GM18870 (cell line): ENCODE measurements at regions not wholly inside any gene's neighbourhood (a gene's known extent, or its start where the extent isn't known, plus 50 kb on each side); places are given as distances from the start of the nearest gene placed in this dataset.
"Not testable (repeated sequence)": the region's sequence is repeated elsewhere in the genome, so short reads cannot be mapped to it uniquely, and the experiment has no call there.

ENCODE experiments used
- ATAC-seq: cut with Tn5 transposase; IDR thresholded peaks from one replicate; pipeline ENCODE4 v1.9.1; 2021; ENCODE audit warnings: moderate library complexity; ENCODE audit not compliant: unreplicated experiment

DNA sequence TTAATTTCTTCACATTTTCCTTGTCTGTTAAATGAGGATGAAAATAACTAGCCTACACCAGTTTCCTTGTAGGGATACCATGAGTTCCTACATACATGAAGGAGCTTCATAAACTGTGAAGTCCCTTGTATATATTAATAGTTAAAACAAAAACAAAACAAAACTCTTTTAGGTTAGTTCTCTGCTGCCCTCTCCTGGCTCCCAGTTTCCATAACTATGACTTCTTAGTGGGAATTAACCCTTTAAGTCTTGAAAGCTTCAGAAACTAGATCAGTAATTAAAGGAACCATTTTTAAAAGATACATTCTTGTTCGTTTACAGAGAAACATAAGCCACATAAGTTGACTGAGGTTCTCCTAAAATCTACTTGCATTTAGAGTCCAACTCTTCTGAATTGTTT is 500.0 kb upstream of the C9orf72 start:
- ATAC-seq = no peak

GRCh38 chr9:28079677-28080076 is 506.4 kb upstream of the C9orf72 start:
- no peak for ATAC-seq

DNA sequence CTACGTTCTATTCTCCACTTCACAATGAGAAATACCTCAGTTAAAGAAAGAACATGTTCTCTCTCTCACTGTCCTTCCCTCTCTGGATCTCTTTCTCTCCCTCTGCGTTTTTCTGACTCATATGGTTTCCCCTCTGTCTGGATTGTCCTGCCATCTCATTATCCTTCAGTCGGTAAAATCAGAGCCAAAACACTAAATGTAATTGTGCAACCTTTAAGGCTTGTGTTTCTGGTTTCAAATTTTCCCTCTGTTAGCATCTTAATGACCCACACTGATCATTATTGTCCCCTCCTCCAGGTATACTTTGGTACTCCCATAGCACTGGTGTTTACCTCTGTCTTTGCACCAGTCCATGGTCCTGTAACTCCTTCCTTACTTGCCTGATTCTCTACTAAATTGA is 509.4 kb upstream of the C9orf72 start:
- ATAC-seq = no peak

DNA sequence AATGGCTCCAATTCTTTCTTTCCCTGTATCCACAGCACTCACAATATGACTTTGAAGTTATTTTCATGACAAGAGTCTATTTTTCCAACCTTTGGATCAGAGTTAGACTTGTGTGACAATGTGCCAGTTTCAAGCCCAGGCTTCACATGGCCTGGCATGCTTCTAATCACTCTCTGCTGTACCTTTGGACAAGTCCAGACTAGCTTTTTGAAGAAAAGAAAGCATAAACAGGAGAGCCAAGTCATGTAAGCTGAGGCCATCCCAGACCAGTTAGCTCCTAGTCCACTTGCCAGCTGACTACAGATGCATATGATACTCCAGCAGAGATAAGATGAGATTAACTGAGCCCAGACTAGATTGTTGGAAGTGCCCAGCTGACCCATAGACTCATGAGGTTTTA is 513.6 kb upstream of the C9orf72 start:
- ATAC-seq = no peak

GRCh38 chr9:28092981-28093936 is 520.0 kb upstream of the C9orf72 start:
- no peak for ATAC-seq

GRCh38 chr9:28101509-28101908 is 528.2 kb upstream of the C9orf72 start:
- no peak for ATAC-seq

DNA sequence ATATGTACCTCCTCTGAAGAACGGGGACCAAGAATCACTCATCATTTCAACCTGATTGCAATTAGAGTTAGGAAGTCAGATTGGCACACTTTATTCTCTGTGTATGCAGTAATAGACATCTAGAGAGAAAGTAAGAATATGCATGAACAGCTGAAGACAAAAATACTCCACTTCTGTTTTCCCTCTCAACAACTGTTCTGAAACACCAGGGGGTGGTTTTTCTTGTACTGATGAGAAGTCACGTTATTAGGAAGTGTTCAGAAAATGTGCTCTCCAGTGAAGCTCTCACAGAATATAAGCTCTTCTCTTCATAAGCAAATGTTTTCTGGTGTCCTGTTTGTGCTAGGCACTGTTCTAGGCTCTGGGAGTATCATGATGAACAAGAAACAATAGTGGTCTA is 531.7 kb upstream of the C9orf72 start:
- no peak for ATAC-seq

DNA sequence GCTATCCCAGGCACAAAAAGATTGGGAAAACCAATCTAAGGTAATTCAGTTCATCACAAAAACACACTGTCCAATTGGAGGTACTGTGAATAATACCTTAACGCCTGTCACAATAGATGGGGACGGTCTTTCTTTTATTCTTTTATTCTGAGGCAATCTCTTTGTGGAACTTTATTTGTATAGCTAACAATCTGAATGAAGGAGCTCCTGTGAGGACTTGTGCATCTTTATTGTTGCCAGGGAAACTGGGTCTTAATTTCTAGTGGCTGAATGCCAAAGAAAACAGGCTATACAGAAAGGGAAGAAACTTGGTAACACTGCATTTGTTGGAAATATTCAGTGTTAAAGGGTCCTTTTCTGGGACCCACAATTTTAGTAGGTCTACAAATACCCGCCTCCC is 546.9 kb upstream of the C9orf72 start:
- no peak for ATAC-seq

DNA sequence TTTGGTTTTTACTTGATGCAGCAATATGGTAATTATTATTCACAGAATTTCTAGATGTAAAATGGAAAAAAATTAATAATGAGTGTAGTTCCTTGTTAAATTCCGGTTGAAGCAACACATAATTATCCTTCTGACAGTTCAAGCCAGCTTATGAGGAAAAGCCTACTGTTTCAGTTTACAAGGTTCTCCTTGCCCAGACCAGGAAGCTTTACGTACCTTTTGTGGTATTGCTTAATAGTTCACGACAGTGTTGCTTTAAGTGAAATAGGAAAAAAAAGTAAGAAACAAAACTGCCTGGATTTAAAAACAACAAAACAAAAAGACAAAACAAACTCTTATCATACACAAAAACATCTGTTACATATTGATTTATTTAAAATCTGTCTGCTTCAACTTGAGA is 547.3 kb upstream of the C9orf72 start:
- no peak for ATAC-seq

DNA sequence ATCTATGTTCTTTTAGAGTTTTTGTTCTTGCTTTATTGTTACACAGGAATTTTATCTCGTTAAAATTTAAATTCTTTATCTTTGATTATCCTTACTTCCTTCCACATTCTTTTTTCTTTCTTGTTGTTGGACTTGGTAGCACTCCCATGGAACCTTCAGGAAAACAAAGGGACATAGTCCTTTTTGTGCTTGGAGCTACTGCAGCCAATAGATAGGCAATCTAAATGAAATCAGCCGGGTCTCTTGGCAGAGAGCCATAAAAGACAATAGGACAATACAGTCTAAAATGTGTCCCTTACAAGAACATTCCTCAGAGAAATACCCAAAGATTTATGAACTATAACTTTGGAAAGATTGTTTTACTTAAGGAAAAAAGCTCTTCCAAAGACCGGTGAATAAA is 548.1 kb upstream of the C9orf72 start:
- no peak for ATAC-seq

- ATAC-seq = no peak
Measured at GRCh38 chr9:28124917-28125316, 551.6 kb upstream of the C9orf72 start.

GRCh38 chr9:28127101-28127500 is 553.8 kb upstream of the C9orf72 start:
- no peak for ATAC-seq

GRCh38 chr9:28134446-28134976 is 561.2 kb upstream of the C9orf72 start:
- ATAC-seq = no peak

- no peak for ATAC-seq
Measured at GRCh38 chr9:28135549-28135948, 562.3 kb upstream of the C9orf72 start.

DNA sequence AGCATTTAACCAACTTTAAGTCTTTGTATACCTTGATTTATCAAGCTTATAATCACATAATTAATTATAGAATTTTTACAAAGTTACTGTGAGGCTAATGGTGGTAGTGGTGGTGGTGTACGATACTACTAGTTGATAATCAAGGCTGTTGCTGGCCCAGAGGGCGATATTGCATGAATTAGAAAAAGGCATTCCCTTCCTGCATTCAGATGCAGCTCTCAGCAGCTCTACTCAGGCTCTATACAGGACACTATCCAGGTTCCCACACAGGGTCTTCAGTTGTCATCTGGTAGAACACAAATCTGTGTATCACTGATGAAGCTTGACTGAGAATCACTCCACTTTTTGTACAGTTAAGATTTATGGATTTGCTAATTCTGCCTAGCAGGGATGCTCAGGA is 562.8 kb upstream of the C9orf72 start:
- ATAC-seq = no peak

- ATAC-seq = not testable (repeated sequence)
Measured at GRCh38 chr9:28147430-28147829, 574.1 kb upstream of the C9orf72 start.

GRCh38 chr9:28147923-28148597 is 574.8 kb upstream of the C9orf72 start:
- ATAC-seq = not testable (repeated sequence)

DNA sequence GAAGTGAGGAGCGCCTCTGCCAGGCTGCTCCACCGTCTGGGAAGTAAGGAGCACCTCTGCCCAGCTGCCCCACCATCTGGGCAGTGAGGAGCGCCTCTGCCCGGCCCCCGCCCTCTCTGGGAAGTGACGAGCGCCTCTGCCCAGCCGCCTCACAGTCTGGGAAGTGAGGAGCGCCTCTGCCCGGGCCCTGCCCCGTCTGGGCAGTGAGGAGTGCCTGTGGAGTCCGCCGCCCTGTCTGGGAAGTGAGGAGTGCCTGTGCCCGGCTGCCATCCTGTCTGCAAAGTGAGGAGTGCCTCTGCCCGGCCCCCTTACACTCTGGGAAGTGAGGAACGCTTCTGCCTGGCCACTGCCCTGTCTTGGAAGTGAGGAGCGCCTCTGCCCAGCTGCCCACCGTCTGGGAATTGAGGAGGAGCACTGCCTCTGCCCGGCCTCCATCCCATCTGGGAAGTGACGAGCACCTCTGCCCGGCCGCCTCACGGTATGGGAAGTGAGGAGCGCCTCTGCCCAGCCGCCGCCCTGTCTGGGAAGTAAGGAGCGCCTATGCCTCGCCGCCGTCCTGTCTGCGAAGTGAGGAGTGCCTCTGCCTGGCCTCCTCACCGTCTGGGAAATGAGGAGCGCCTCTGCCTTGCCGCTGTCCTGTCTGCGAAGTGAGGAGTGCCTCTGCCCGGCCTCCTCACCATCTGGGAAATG is 576.2 kb upstream of the C9orf72 start:
- not testable (repeated sequence) for ATAC-seq

DNA sequence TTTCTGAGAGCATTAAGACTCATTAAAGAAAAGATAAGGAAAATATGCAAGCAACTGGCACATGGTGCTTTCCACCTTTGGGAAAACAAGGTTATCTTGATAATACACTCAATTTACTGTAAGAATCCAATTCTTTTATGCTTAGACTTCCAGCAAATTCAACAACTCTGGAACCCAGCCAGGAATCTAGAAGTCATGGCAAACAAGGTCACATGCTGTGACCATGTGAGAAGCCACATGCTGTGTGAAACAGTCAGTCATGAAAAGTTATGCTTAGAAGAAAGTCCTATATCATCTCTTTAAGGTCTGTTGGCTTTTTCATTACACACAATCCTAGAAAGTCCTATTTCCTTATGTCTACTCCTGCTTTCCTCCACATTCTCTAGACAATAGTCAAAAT is 581.8 kb upstream of the C9orf72 start:
- ATAC-seq = no peak

DNA sequence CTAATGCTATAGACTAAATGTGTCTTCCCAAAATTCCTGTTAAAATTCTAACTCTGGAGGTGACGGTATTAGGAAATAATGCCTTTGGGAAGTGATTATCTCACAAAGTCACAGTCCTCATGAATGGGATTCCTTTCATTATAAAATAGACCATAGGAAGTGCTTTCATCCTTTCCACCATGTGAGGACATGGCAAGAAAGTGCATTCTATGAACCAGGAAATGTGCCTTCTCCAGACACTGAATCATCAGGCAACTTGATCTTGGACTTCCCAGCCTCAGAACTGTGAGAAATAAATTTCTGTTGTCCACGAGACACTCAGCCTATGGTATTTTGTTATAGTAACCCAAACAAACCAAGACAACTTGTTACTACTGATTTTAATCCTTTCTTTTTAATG is 582.4 kb upstream of the C9orf72 start:
- ATAC-seq = no peak

DNA sequence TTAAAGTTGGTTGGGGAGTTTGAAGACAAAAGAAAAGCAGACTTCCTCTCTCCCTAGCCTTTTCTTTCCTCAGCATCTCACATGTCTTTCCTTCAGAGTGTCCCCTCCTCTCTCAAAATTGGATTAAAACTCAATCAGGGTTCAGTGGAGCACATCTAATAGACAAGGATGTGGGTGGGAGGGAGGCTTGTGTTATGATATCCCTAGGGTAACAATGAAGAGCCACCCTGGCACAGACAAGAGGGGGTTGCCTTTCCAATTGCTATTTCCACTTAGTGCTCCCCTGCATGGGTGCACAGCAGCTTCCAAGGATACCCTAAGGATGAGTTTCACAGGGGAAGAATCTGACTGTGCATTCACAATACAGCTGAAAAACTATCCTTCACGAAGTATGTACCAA is 585.2 kb upstream of the C9orf72 start:
- no peak for ATAC-seq
